ENCODE measurements at regions not wholly inside any gene's neighbourhood (a gene's known extent, or its start where the extent isn't known, plus 50 kb on each side); places are given as distances from the start of the nearest gene placed in this dataset.

GRCh38 chr10:122756656-122757055, 57.0 kb upstream of the C10orf120 start:
- Mint-ChIP-seq H3K4me3 (no peak overlapping the region), H3K27me3 (ENCODE audit: low read depth) (no peaks in the 10 kb centered on the region; the same call in none of the 2 replicates), H3K36me3 (ENCODE audit: insufficient read depth in 1 of 3, low read depth in 3 of 3) (peaks cover 0 to 5% (median 3%) of the 10 kb centered on the region in 3 experiments; a peak in 5 of 7 replicates), H3K9me3 (peaks cover 27 to 31% of the 10 kb centered on the region in 2 experiments), H3K27ac (no peak overlapping the region), H3K4me1 (no peaks in the 10 kb centered on the region)
- Histone ChIP-seq H3K4me2 (ENCODE audit: insufficient read depth, insufficient read length, low read length) (no peak overlapping the region), H3K9ac (ENCODE audit: extremely low read depth, insufficient read length, low read length) (no peak overlapping the region), H3K23me2 (ENCODE audit: insufficient read length, low read depth, low read length, poor library complexity, severe bottlenecking) (no peaks in the 10 kb centered on the region), H2AFZ (ENCODE audit: low read length) (no peak overlapping the region), H2BK120ac (ENCODE audit: low read depth, low read length, poor library complexity, severe bottlenecking) (no peak overlapping the region), H2BK15ac (ENCODE audit: low read depth, low read length) (no peak overlapping the region), H3K56ac (ENCODE audit: insufficient read length, low read depth, low read length) (no peak overlapping the region), H3K4me1 (ENCODE audit: insufficient read depth, low read length) (no peaks in the 10 kb centered on the region), H2BK20ac (ENCODE audit: low read depth, low read length, poor library complexity, severe bottlenecking) (no peak overlapping the region), H2AK5ac (ENCODE audit: insufficient read length, low read length) (no peak overlapping the region), H3K79me1 (ENCODE audit: insufficient read depth, low read depth, low read length, poor library complexity, severe bottlenecking) (no peaks in the 10 kb centered on the region), H3K27ac (ENCODE audit: insufficient read length, low read depth, low read length) (no peak overlapping the region), H2BK5ac (ENCODE audit: insufficient read length, low read length) (no peak overlapping the region), H4K20me1 (ENCODE audit: control insufficient read depth, insufficient read depth, insufficient read length) (no peaks in the 10 kb centered on the region), H4K8ac (replicated peaks; ENCODE audit: insufficient read length, low read depth, low read length) (no peak overlapping the region), H3T11ph (ENCODE audit: low read length) (no peak overlapping the region), H2BK12ac (ENCODE audit: insufficient read length, low read depth, low read length) (no peak overlapping the region), H3K79me2 (ENCODE audit: insufficient read depth, low read length) (no peaks in the 10 kb centered on the region), H4K91ac (ENCODE audit: insufficient read length, low read depth, low read length) (no peak overlapping the region), H3K23ac (ENCODE audit: insufficient read length, low read depth, low read length) (no peak overlapping the region), H3K27me3 (ENCODE audit: insufficient read depth, low read length) (no peaks in the 10 kb centered on the region), H4K5ac (ENCODE audit: insufficient read length, low read depth, low read length) (no peak overlapping the region), H3K18ac (ENCODE audit: insufficient read length, low read depth, low read length) (no peak overlapping the region), H3K4ac (ENCODE audit: low read depth, low read length) (no peak overlapping the region), H3K14ac (ENCODE audit: insufficient read depth, low read length) (no peak overlapping the region), H3K9me3 (ENCODE audit: control insufficient read depth, low read depth, low read length) (peaks cover 5% of the 10 kb centered on the region)
- no peak for DNase-seq
- no peak for TF ChIP-seq CTCF (conservative IDR thresholded peaks at IDR 0.05)
- WGBS (ENCODE audit: extremely low coverage, insufficient read length, low lambda C conversion rate): no CpG with 5 or more reads among the region's 9 CpGs
